RPMI7951 (cell line): ENCODE measurements at regions not wholly inside any gene's neighbourhood (a gene's known extent, or its start where the extent isn't known, plus 50 kb on each side); places are given as distances from the start of the nearest gene placed in this dataset.
A peak's percentile ranks its signal among the peaks of the same experiment; 100 is the strongest.
"Not testable (repeated sequence)": the region's sequence is repeated elsewhere in the genome, so short reads cannot be mapped to it uniquely, and the experiment has no call there.

ENCODE experiments used
- DNase-seq: peaks from one replicate; pipeline ENCODE4 v3.0.0-alpha.2; 2012; ENCODE audit warnings: low read depth

GRCh38 chr9:86575825-86576525 lies 221.8 kb upstream of the TUT7 start:
- DNase-seq: no peak

- no peak for DNase-seq
These were observed 220.9 kb upstream of the TUT7 start for GRCh38 chr9:86575137-86575536.

GRCh38 chr9:86573886-86574285 lies 219.7 kb upstream of the TUT7 start:
- no peak for DNase-seq

- no peak for DNase-seq
These were observed 218.7 kb upstream of the TUT7 start for GRCh38 chr9:86572904-86573303.

- not testable (repeated sequence) for DNase-seq
These were observed 211.4 kb upstream of the TUT7 start for GRCh38 chr9:86565603-86566002.

GRCh38 chr9:86563936-86564335 lies 209.7 kb upstream of the TUT7 start:
- no peak for DNase-seq

- DNase-seq: no peak
These were observed 209.1 kb upstream of the TUT7 start for GRCh38 chr9:86563350-86563749.

- DNase-seq: no peak
These were observed 208.5 kb upstream of the TUT7 start for GRCh38 chr9:86562691-86563090.

GRCh38 chr9:86557918-86558317 lies 203.7 kb upstream of the TUT7 start:
- no peak for DNase-seq

- DNase-seq: peak; percentile 66
These were observed 203.0 kb upstream of the TUT7 start for GRCh38 chr9:86557063-86557766.

GRCh38 chr9:86555661-86556060 lies 201.5 kb upstream of the TUT7 start:
- DNase-seq: no peak

- DNase-seq: no peak
These were observed 196.2 kb upstream of the TUT7 start for GRCh38 chr9:86550401-86550800.

- peak; percentile 9 for DNase-seq
These were observed 195.7 kb upstream of the TUT7 start for GRCh38 chr9:86549920-86550319.

- DNase-seq: peak; percentile 58
These were observed 195.2 kb upstream of the TUT7 start for GRCh38 chr9:86549401-86549811.

- no peak for DNase-seq
These were observed 194.0 kb upstream of the TUT7 start for GRCh38 chr9:86548220-86548619.

GRCh38 chr9:86547571-86547970 lies 193.4 kb upstream of the TUT7 start:
- DNase-seq: no peak

- DNase-seq: no peak
These were observed 192.5 kb upstream of the TUT7 start for GRCh38 chr9:86546712-86547111.

- no peak for DNase-seq
These were observed 190.9 kb upstream of the TUT7 start for GRCh38 chr9:86545090-86545489.

- DNase-seq: no peak
These were observed 186.9 kb upstream of the TUT7 start for GRCh38 chr9:86541014-86541570.

GRCh38 chr9:86535406-86535915 lies 181.3 kb upstream of the TUT7 start:
- DNase-seq: no peak

GRCh38 chr9:86534572-86535258 lies 180.5 kb upstream of the TUT7 start:
- peak; percentile 6 for DNase-seq

GRCh38 chr9:86531971-86532640 lies 177.9 kb upstream of the TUT7 start:
- no peak for DNase-seq
